ENCODE measurements at regions not wholly inside any gene's neighbourhood (a gene's known extent, or its start where the extent isn't known, plus 50 kb on each side); places are given as distances from the start of the nearest gene placed in this dataset.

DNA sequence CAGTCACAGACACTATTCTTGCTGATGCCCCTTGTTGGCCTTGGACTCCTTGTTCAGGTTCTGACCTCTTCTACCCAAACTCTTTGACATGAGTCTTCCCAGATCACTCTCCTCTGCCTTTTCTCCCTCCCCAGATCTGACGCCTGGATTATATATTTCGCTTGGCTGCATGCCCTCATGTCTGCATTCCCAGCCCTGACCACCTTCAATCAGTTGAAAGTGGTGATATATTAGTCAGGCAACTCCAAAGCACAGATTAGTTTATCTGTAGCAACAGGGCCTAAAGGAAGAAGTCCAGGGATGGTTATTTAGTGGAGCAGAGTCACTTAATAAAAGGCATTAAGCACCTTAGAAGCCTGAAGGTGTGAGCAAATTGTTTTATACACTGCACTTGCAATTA is 110.0 kb upstream of the GUCA2B start:
- TF ChIP-seq, protein P1, sequence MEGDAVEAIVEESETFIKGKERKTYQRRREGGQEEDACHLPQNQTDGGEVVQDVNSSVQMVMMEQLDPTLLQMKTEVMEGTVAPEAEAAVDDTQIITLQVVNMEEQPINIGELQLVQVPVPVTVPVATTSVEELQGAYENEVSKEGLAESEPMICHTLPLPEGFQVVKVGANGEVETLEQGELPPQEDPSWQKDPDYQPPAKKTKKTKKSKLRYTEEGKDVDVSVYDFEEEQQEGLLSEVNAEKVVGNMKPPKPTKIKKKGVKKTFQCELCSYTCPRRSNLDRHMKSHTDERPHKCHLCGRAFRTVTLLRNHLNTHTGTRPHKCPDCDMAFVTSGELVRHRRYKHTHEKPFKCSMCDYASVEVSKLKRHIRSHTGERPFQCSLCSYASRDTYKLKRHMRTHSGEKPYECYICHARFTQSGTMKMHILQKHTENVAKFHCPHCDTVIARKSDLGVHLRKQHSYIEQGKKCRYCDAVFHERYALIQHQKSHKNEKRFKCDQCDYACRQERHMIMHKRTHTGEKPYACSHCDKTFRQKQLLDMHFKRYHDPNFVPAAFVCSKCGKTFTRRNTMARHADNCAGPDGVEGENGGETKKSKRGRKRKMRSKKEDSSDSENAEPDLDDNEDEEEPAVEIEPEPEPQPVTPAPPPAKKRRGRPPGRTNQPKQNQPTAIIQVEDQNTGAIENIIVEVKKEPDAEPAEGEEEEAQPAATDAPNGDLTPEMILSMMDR (IDR thresholded peaks at IDR 0.05) = no peak
- no peak for TF ChIP-seq POLR2A (IDR thresholded peaks at IDR 0.05)
